HCT116 (cell line): ENCODE measurements at regions not wholly inside any gene's neighbourhood (a gene's known extent, or its start where the extent isn't known, plus 50 kb on each side); places are given as distances from the start of the nearest gene placed in this dataset.

Experiments used
- CTCF ChIP-seq, 3 experiments: fragments of 200-600 bp in 1 of 3; sonication (generic) in 1 of 3; IDR thresholded peaks in 2 of 3; conservative IDR thresholded peaks in 1 of 3; 2 replicates each; pipeline ENCODE4 v1.5.1; 2012 to 2017; ENCODE audit warnings: low read depth in 2 of 3, low read length in 2 of 3, antibody characterized with exemption in 1 of 3, borderline replicate concordance in 1 of 3, control low read depth in 1 of 3, mild to moderate bottlenecking in 1 of 3, mixed read lengths in 1 of 3, mixed run types in 1 of 3, moderate library complexity in 1 of 3; ENCODE audit not compliant: insufficient read depth in 1 of 3
- EZH2 ChIP-seq: fragments of 200-600 bp; sonication (generic); IDR thresholded peaks from 2 replicates; pipeline ENCODE4 v1.6.1; 2017; ENCODE audit warnings: antibody characterized with exemption, mixed run types
- EZH2phosphoT487 ChIP-seq: fragments of 200-600 bp; IDR thresholded peaks from 2 replicates; pipeline ENCODE4 v1.6.1; 2018; ENCODE audit warnings: antibody characterized with exemption, borderline replicate concordance
- POLR2AphosphoS5 ChIP-seq: IDR thresholded peaks from 2 replicates; pipeline ENCODE4 v1.6.1; 2011; ENCODE audit warnings: mild to moderate bottlenecking, low read depth, low read length, moderate library complexity
- SIN3A ChIP-seq: IDR thresholded peaks from 2 replicates; pipeline ENCODE4 v1.6.1; 2012; ENCODE audit warnings: low read depth
- TCF7L2 ChIP-seq: IDR thresholded peaks from 2 replicates; pipeline ENCODE4 v1.7.0; 2011; ENCODE audit warnings: borderline replicate concordance, inconsistent platforms; ENCODE audit not compliant: insufficient read depth, insufficient read length; ENCODE audit errors: extremely low read depth

DNA sequence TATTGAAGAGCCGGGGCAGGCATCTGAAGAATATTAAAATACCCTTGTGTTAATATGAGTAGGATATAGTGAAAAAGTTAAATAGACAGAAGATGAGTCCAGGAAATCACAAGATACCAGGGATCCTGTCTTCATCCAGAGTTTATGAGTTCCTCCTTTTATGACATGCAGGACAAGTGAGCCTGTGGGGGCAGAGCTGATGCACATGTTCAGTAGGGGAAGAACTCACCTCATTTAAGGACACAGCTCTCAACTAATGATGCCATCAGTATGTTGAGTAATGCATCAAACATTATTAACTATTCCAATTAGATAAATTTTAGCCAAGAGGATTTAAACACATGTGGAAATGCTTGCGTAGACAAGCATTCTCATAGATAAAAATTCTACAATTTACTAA is 435.8 kb upstream of the AKR1E2 start:
- no peak for TF ChIP-seq CTCF (IDR thresholded peaks at IDR 0.05 in 2 of 3, conservative IDR thresholded peaks at IDR 0.05 in 1 of 3; ENCODE audit: borderline replicate concordance in 1 of 3, insufficient read depth in 1 of 3, low read depth in 2 of 3, low read length in 2 of 3)
- no peak for TF ChIP-seq TCF7L2
- no peak for TF ChIP-seq POLR2AphosphoS5
- TF ChIP-seq EZH2: no peak
- TF ChIP-seq EZH2phosphoT487: no peak
- TF ChIP-seq SIN3A: no peak
